Activated CD8-positive, alpha-beta T cell treated with anti-CD3 and anti-CD28 coated beads, Interleukin-2, amount 10 ng/mL, durations not matched to agents 7 days and 5 days (primary cell): ENCODE measurements at regions not wholly inside any gene's neighbourhood (a gene's known extent, or its start where the extent isn't known, plus 50 kb on each side); places are given as distances from the start of the nearest gene placed in this dataset.

Experiments used
- ATAC-seq: fragments of 150-1000 bp; cut with Tn5 transposase; one replicate; pipeline ENCODE4 v1.10.0; 2021; ENCODE audit warnings: moderate library complexity
- CTCF ChIA-PET: fragments of 350-600 bp; sonication (Branson Sonifier 250); formaldehyde crosslinking; loops from one replicate; lab custom pipeline; 2021; ENCODE audit warnings: antibody characterized with exemption; lab: Charles Lee
- POLR2A ChIA-PET: fragments of 350-600 bp; sonication (Branson Sonifier 250); formaldehyde crosslinking; loops from one replicate; lab custom pipeline; 2021; ENCODE audit warnings: antibody characterized with exemption; lab: Charles Lee
- DNase-seq: peaks from one replicate; pipeline ENCODE4 v3.0.0-alpha.2; 2020
- H3K27ac Mint-ChIP-seq: one replicate; pipeline ENCODE4 v1.8.0; 2021; ENCODE audit warnings: mild to moderate bottlenecking, mixed read lengths
- H3K27me3 Mint-ChIP-seq: one replicate; pipeline ENCODE4 v1.8.0; 2021; ENCODE audit warnings: low read depth, mixed read lengths
- H3K36me3 Mint-ChIP-seq: one replicate; pipeline ENCODE4 v1.8.0; 2021; ENCODE audit warnings: low read depth, mixed read lengths
- H3K4me1 Mint-ChIP-seq: one replicate; pipeline ENCODE4 v1.8.0; 2021; ENCODE audit warnings: low read depth, mixed read lengths
- H3K4me3 Mint-ChIP-seq: one replicate; pipeline ENCODE4 v1.8.0; 2021; ENCODE audit warnings: mild to moderate bottlenecking, mixed read lengths
- H3K9me3 Mint-ChIP-seq: one replicate; pipeline ENCODE4 v1.8.0; 2022; ENCODE audit warnings: mixed read lengths; ENCODE audit not compliant: insufficient read depth

- ChIA-PET CTCF (no interaction called here), POLR2A (no interaction called here)
- DNase-seq, result no peak
- no peaks in the 10 kb centered on the region for H3K27me3 Mint-ChIP-seq
- H3K36me3 Mint-ChIP-seq, result no peaks in the 10 kb centered on the region
- no peak overlapping the region for H3K4me3 Mint-ChIP-seq
- peaks cover 25% of the 10 kb centered on the region for H3K9me3 Mint-ChIP-seq
- no peak overlapping the region for H3K27ac Mint-ChIP-seq
- ATAC-seq, result no peak
- H3K4me1 Mint-ChIP-seq, result no peaks in the 10 kb centered on the region
Measured at GRCh38 chr4:19657856-19658255, 593.8 kb upstream of the SLIT2 start.

- no peaks in the 10 kb centered on the region for H3K4me1 Mint-ChIP-seq
- H3K9me3 Mint-ChIP-seq, result peaks cover 31% of the 10 kb centered on the region
- H3K4me3 Mint-ChIP-seq, result no peak overlapping the region
- DNase-seq (no peak), ATAC-seq (no peak)
- no peaks in the 10 kb centered on the region for H3K36me3 Mint-ChIP-seq
- ChIA-PET CTCF (no interaction called here), POLR2A (no interaction called here)
- H3K27ac Mint-ChIP-seq, result no peak overlapping the region
- no peaks in the 10 kb centered on the region for H3K27me3 Mint-ChIP-seq
Measured at GRCh38 chr4:19655666-19656065, 596.0 kb upstream of the SLIT2 start.

- peaks cover 14% of the 10 kb centered on the region for H3K9me3 Mint-ChIP-seq
- no peaks in the 10 kb centered on the region for H3K27me3 Mint-ChIP-seq
- POLR2A ChIA-PET, result no interaction called here
- CTCF ChIA-PET, result no interaction called here
- no peak overlapping the region for H3K4me3 Mint-ChIP-seq
- H3K36me3 Mint-ChIP-seq, result no peaks in the 10 kb centered on the region
- DNase-seq (no peak), ATAC-seq (no peak)
- H3K4me1 Mint-ChIP-seq, result no peaks in the 10 kb centered on the region
- H3K27ac Mint-ChIP-seq, result no peak overlapping the region
Measured at GRCh38 chr4:19650903-19651864, 600.5 kb upstream of the SLIT2 start.

GRCh38 chr4:19645589-19645988 is 606.1 kb upstream of the SLIT2 start:
- CTCF ChIA-PET, result no interaction called here
- Mint-ChIP-seq H3K27ac (no peak overlapping the region), H3K27me3 (no peaks in the 10 kb centered on the region), H3K36me3 (no peaks in the 10 kb centered on the region), H3K4me3 (no peak overlapping the region), H3K9me3 (peaks cover 8% of the 10 kb centered on the region), H3K4me1 (no peaks in the 10 kb centered on the region)
- POLR2A ChIA-PET, result no interaction called here
- DNase-seq, result no peak
- ATAC-seq, result no peak

GRCh38 chr4:19636451-19636850 is 615.3 kb upstream of the SLIT2 start:
- CTCF ChIA-PET, result no interaction called here

GRCh38 chr4:19631814-19632213 is 619.9 kb upstream of the SLIT2 start:
- CTCF ChIA-PET, result no interaction called here
- Mint-ChIP-seq H3K4me3 (no peak overlapping the region), H3K4me1 (no peaks in the 10 kb centered on the region), H3K36me3 (no peaks in the 10 kb centered on the region), H3K27ac (no peak overlapping the region), H3K9me3 (peaks cover 7% of the 10 kb centered on the region), H3K27me3 (no peaks in the 10 kb centered on the region)
- no peak for ATAC-seq
- POLR2A ChIA-PET, result no interaction called here
- no peak for DNase-seq

More at GRCh38 chr4:19636451-19636850, 615.3 kb upstream of the SLIT2 start:
- no peak for ATAC-seq
- Mint-ChIP-seq H3K27me3 (no peaks in the 10 kb centered on the region), H3K27ac (no peak overlapping the region), H3K4me1 (no peaks in the 10 kb centered on the region), H3K9me3 (peaks cover 3% of the 10 kb centered on the region), H3K36me3 (no peaks in the 10 kb centered on the region), H3K4me3 (no peak overlapping the region)
- POLR2A ChIA-PET, result no interaction called here
- DNase-seq, result no peak

GRCh38 chr4:19623866-19624265 is 627.8 kb upstream of the SLIT2 start:
- no peaks in the 10 kb centered on the region for H3K4me1 Mint-ChIP-seq
- ATAC-seq (no peak), DNase-seq (no peak)
- no peaks in the 10 kb centered on the region for H3K27me3 Mint-ChIP-seq
- ChIA-PET POLR2A (no interaction called here), CTCF (no interaction called here)
- no peak overlapping the region for H3K27ac Mint-ChIP-seq
- H3K9me3 Mint-ChIP-seq, result peaks cover 16% of the 10 kb centered on the region
- no peak overlapping the region for H3K4me3 Mint-ChIP-seq
- H3K36me3 Mint-ChIP-seq, result no peaks in the 10 kb centered on the region

- H3K27ac Mint-ChIP-seq, result no peak overlapping the region
- no peaks in the 10 kb centered on the region for H3K27me3 Mint-ChIP-seq
- peaks cover 14% of the 10 kb centered on the region for H3K9me3 Mint-ChIP-seq
- no peaks in the 10 kb centered on the region for H3K4me1 Mint-ChIP-seq
- ChIA-PET POLR2A (no interaction called here), CTCF (no interaction called here)
- DNase-seq (no peak), ATAC-seq (no peak)
- H3K36me3 Mint-ChIP-seq, result no peaks in the 10 kb centered on the region
- H3K4me3 Mint-ChIP-seq, result no peak overlapping the region
Measured at GRCh38 chr4:19615086-19615689, 636.5 kb upstream of the SLIT2 start.

GRCh38 chr4:19614171-19614570 is 637.5 kb upstream of the SLIT2 start:
- ATAC-seq (no peak), DNase-seq (no peak)
- Mint-ChIP-seq H3K4me1 (no peaks in the 10 kb centered on the region), H3K27ac (no peak overlapping the region), H3K27me3 (no peaks in the 10 kb centered on the region), H3K36me3 (no peaks in the 10 kb centered on the region), H3K4me3 (no peak overlapping the region), H3K9me3 (peaks cover 14% of the 10 kb centered on the region)
- ChIA-PET CTCF (no interaction called here), POLR2A (no interaction called here)

GRCh38 chr4:19596342-19596741 is 655.4 kb upstream of the SLIT2 start:
- no peak overlapping the region for H3K4me3 Mint-ChIP-seq
- ATAC-seq (no peak), DNase-seq (no peak)
- ChIA-PET CTCF (no interaction called here), POLR2A (no interaction called here)
- H3K9me3 Mint-ChIP-seq, result peaks cover 20% of the 10 kb centered on the region
- no peak overlapping the region for H3K27ac Mint-ChIP-seq
- no peaks in the 10 kb centered on the region for H3K4me1 Mint-ChIP-seq
- H3K27me3 Mint-ChIP-seq, result no peaks in the 10 kb centered on the region
- H3K36me3 Mint-ChIP-seq, result no peaks in the 10 kb centered on the region

GRCh38 chr4:19592391-19592790 is 659.3 kb upstream of the SLIT2 start:
- no peak overlapping the region for H3K4me3 Mint-ChIP-seq
- ChIA-PET POLR2A (no interaction called here), CTCF (no interaction called here)
- no peak for ATAC-seq
- peaks cover 26% of the 10 kb centered on the region for H3K9me3 Mint-ChIP-seq
- no peaks in the 10 kb centered on the region for H3K4me1 Mint-ChIP-seq
- H3K27me3 Mint-ChIP-seq, result no peaks in the 10 kb centered on the region
- no peak overlapping the region for H3K27ac Mint-ChIP-seq
- no peaks in the 10 kb centered on the region for H3K36me3 Mint-ChIP-seq
- no peak for DNase-seq

- CTCF ChIA-PET, result no interaction called here
- Mint-ChIP-seq H3K27ac (no peak overlapping the region), H3K4me1 (no peaks in the 10 kb centered on the region), H3K36me3 (no peaks in the 10 kb centered on the region), H3K9me3 (peaks cover 3% of the 10 kb centered on the region), H3K4me3 (no peak overlapping the region), H3K27me3 (no peaks in the 10 kb centered on the region)
- DNase-seq (no peak), ATAC-seq (no peak)
- POLR2A ChIA-PET, result no interaction called here
Measured at GRCh38 chr4:19583827-19584569, 667.7 kb upstream of the SLIT2 start.
